ENCODE measurements at regions not wholly inside any gene's neighbourhood (a gene's known extent, or its start where the extent isn't known, plus 50 kb on each side); places are given as distances from the start of the nearest gene placed in this dataset.

- DNase-seq (ENCODE audit: low spot score) = no peak
- TF ChIP-seq CTCF (IDR thresholded peaks at IDR 0.05; ENCODE audit: extremely low read depth, missing control alignments) = no peak
Observed at GRCh38 chr6:112581015-112581414, 233.9 kb downstream of the RFPL4B start.

GRCh38 chr6:112590326-112590725 lies 243.2 kb downstream of the RFPL4B start:
- DNase-seq (ENCODE audit: low spot score) = no peak
- no peak for TF ChIP-seq CTCF (IDR thresholded peaks at IDR 0.05; ENCODE audit: extremely low read depth, missing control alignments)

- DNase-seq (ENCODE audit: low spot score) = no peak
- no peak for TF ChIP-seq CTCF (IDR thresholded peaks at IDR 0.05; ENCODE audit: extremely low read depth, missing control alignments)
Observed at GRCh38 chr6:112591329-112591728, 244.2 kb downstream of the RFPL4B start.

DNA sequence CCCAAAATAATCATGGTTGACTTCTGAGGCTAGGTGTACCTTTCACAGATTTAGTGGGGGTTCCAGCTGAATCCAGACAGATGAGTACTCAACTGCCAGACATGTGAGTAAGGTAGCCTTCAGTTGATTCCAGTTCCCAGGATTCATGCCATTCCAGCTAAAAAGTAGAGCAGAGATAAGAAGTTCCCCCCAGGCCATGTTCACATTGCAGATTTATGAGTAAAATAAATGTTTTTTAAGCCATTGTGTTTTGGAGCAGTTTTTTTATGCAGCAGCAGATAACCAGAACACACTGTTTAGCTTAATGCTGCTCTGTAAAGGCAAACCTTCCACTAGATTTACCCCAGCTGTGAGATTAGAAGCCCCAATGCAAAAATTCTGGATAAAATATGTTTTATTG lies 245.0 kb downstream of the RFPL4B start:
- DNase-seq (ENCODE audit: low spot score) = no peak
- TF ChIP-seq CTCF (IDR thresholded peaks at IDR 0.05; ENCODE audit: extremely low read depth, missing control alignments) = no peak

GRCh38 chr6:112594886-112595594 lies 247.9 kb downstream of the RFPL4B start:
- no peak for TF ChIP-seq CTCF (IDR thresholded peaks at IDR 0.05; ENCODE audit: extremely low read depth, missing control alignments)
- no peak for DNase-seq (ENCODE audit: low spot score)

- DNase-seq (ENCODE audit: low spot score) = no peak
- no peak for TF ChIP-seq CTCF (IDR thresholded peaks at IDR 0.05; ENCODE audit: extremely low read depth, missing control alignments)
Observed at GRCh38 chr6:112595841-112596240, 248.7 kb downstream of the RFPL4B start.

- TF ChIP-seq CTCF (IDR thresholded peaks at IDR 0.05; ENCODE audit: extremely low read depth, missing control alignments) = no peak
Observed at GRCh38 chr6:112597176-112597575, 250.0 kb downstream of the RFPL4B start.

More at GRCh38 chr6:112597176-112597575, 250.0 kb downstream of the RFPL4B start:
- DNase-seq (ENCODE audit: low spot score) = no peak

All from GM20000 (cell line).